ENCODE measurements at regions not wholly inside any gene's neighbourhood (a gene's known extent, or its start where the extent isn't known, plus 50 kb on each side); places are given as distances from the start of the nearest gene placed in this dataset.

DNA sequence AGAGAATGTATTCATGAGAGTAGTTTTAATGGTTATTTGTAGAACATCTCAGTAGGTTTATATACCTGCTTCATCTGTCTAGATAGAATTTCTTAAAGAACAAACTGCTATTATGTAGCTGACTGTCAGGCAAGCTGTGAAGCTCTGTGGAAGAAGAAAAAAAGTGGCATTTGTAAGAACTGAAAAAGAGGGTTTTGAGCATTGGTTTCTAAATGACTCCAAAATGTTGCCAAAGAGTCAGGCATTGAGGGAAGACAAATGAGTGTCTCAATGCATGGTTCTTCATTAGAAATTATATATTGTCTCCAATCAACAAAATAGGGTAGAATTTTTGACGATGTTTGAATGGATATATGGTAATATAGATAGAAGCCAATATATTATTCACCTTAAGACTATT is 1276.1 kb downstream of the KCNT2 start:
- no peak for DNase-seq (ENCODE audit: low spot score)
- no peaks in the 10 kb centered on the region for H3K27me3 Mint-ChIP-seq (ENCODE audit: low read depth)
- H3K9me3 Mint-ChIP-seq: no peaks in the 10 kb centered on the region
- no peaks in the 10 kb centered on the region for H3K36me3 Mint-ChIP-seq (ENCODE audit: low read depth)
- H3K27ac Mint-ChIP-seq: no peak overlapping the region
- H3K4me1 Mint-ChIP-seq (ENCODE audit: low read depth): no peaks in the 10 kb centered on the region
- no peak overlapping the region for H3K4me3 Mint-ChIP-seq

DNA sequence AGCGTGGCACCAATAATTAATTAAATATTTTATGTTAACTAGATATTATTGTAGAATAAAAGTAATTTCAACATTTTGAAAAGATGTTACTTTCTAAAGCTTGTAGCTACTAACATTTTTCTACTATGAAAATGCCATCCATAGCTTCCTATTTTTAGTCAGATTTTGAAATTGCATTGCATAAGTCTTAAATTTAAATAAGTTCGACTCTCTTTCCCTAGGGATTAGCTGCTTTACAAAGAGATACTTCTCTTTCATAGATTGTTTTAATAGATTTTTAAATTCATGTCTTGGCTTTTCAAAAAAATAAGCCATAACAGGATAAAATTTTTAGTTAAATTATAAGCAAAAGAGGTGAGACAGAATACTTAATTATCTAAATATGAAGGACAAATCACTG is 1279.6 kb downstream of the KCNT2 start:
- DNase-seq (ENCODE audit: low spot score): no peak
- H3K27ac Mint-ChIP-seq: no peak overlapping the region
- H3K27me3 Mint-ChIP-seq (ENCODE audit: low read depth): no peaks in the 10 kb centered on the region
- H3K36me3 Mint-ChIP-seq (ENCODE audit: low read depth): no peaks in the 10 kb centered on the region
- no peak overlapping the region for H3K4me3 Mint-ChIP-seq
- H3K4me1 Mint-ChIP-seq (ENCODE audit: low read depth): no peaks in the 10 kb centered on the region
- no peaks in the 10 kb centered on the region for H3K9me3 Mint-ChIP-seq

DNA sequence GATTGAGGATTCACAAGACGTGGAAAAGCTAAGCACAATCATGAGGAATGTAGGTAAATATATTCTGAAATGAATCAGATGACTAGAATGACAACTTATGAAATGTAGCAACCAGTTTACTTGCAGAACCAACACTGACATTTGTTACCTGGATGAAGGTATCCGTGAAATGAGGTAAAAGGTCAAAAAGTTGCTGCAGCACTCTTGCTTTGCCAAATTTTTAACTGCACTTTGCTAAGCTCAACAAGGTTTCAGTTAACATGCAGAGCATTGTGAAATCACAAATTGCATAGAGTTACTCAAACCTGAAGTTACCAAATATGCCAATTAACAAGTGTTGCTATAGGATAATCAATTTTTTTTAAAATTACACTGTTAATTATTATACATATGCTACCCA is 1280.1 kb downstream of the KCNT2 start:
- Mint-ChIP-seq H3K9me3 (no peaks in the 10 kb centered on the region), H3K27ac (no peak overlapping the region), H3K27me3 (ENCODE audit: low read depth) (no peaks in the 10 kb centered on the region)

DNA sequence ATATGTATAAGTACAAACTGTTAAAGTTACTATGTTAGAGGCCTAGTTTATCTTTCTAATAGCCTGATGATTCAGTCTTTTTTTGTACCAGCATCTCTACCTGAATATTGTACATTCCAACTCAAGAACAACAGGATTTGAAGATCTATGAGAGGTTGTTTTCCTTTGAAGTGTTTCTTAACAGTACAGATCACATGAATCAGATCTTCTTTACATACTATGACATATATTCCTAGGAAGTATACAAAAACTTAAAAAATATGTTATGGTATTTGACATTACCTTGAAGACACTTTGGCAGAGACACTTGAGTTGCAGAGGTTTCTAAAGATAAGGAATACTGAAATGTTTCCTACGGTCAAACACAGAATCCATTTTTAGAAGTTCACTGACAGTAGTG is 1280.9 kb downstream of the KCNT2 start:
- no peak for DNase-seq (ENCODE audit: low spot score)
- H3K4me1 Mint-ChIP-seq (ENCODE audit: low read depth): no peaks in the 10 kb centered on the region
- H3K27me3 Mint-ChIP-seq (ENCODE audit: low read depth): no peaks in the 10 kb centered on the region
- no peaks in the 10 kb centered on the region for H3K36me3 Mint-ChIP-seq (ENCODE audit: low read depth)
- no peak overlapping the region for H3K4me3 Mint-ChIP-seq
- H3K27ac Mint-ChIP-seq: no peak overlapping the region
- H3K9me3 Mint-ChIP-seq: no peaks in the 10 kb centered on the region

More for the DNA sequence above, 1280.1 kb downstream of the KCNT2 start:
- no peak overlapping the region for H3K4me3 Mint-ChIP-seq
- H3K36me3 Mint-ChIP-seq (ENCODE audit: low read depth): no peaks in the 10 kb centered on the region
- no peak for DNase-seq (ENCODE audit: low spot score)
- H3K4me1 Mint-ChIP-seq (ENCODE audit: low read depth): no peaks in the 10 kb centered on the region

DNA sequence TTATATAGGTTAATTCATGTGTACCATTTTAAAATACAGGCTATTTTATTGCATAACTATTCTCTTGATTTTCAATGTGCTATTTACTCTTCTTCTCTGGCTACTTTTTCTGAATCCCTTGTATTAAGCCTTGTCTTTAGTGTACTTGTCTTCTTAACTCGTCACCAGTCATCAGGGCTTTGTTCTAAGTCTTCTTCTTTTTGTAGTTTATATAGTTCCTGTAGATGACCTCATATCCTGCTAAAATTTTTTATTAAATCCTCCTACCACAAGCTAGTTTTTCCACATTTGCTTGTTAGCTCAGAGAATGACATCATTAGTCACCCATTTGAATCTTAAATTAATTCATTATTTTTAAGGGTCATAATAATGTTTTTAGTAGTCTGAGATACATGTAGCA is 1281.9 kb downstream of the KCNT2 start:
- H3K4me3 Mint-ChIP-seq: no peak overlapping the region
- no peaks in the 10 kb centered on the region for H3K27me3 Mint-ChIP-seq (ENCODE audit: low read depth)
- DNase-seq (ENCODE audit: low spot score): no peak
- H3K27ac Mint-ChIP-seq: no peak overlapping the region
- H3K9me3 Mint-ChIP-seq: no peaks in the 10 kb centered on the region
- H3K36me3 Mint-ChIP-seq (ENCODE audit: low read depth): no peaks in the 10 kb centered on the region
- no peaks in the 10 kb centered on the region for H3K4me1 Mint-ChIP-seq (ENCODE audit: low read depth)

DNA sequence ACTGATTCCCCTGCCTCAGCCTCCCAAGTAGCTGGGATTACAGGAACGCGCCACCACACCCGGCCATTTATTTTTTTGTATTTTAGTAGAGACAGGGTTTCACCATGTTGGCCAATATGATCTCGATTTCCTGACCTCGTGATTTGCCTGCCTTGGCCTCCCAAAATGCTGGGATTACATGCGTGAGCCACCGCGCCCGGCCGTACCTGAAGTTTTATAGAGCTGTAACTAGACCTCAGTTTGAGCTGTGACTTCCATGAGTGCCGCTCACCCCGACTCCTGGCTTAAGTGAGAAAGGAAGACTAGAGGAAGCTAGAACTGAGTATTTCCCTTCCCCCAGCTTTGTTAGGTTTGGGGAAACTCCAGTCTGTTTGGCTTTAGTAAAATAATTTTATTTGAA is 1283.1 kb downstream of the KCNT2 start:
- Mint-ChIP-seq H3K27me3 (ENCODE audit: low read depth) (no peaks in the 10 kb centered on the region), H3K36me3 (ENCODE audit: low read depth) (no peaks in the 10 kb centered on the region), H3K4me3 (no peak overlapping the region), H3K27ac (no peak overlapping the region), H3K9me3 (no peaks in the 10 kb centered on the region), H3K4me1 (ENCODE audit: low read depth) (no peaks in the 10 kb centered on the region)
- DNase-seq (ENCODE audit: low spot score): no peak

DNA sequence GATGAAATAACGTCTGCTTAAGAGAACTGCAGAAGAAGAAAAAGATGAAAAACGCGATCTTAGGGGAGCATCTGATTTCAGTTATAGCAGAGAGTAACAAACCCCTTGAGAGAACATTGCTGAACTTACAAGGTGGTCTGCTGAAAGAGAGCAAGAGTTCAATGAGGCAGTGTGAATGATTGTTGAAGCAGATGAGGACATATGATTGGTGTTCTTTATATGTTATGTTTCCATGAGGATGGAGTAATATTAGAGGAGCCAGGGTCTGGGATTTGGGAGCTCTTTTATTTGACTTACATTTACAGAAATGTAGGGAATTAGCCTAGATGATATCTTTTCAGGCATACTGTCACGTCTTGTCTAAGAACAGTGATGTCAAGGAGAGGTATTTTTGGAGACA is 1302.0 kb downstream of the KCNT2 start:
- H3K4me3 Mint-ChIP-seq: no peak overlapping the region
- DNase-seq (ENCODE audit: low spot score): no peak
- no peaks in the 10 kb centered on the region for H3K9me3 Mint-ChIP-seq
- no peaks in the 10 kb centered on the region for H3K36me3 Mint-ChIP-seq (ENCODE audit: low read depth)
- no peaks in the 10 kb centered on the region for H3K27me3 Mint-ChIP-seq (ENCODE audit: low read depth)
- no peak overlapping the region for H3K27ac Mint-ChIP-seq
- no peaks in the 10 kb centered on the region for H3K4me1 Mint-ChIP-seq (ENCODE audit: low read depth)

DNA sequence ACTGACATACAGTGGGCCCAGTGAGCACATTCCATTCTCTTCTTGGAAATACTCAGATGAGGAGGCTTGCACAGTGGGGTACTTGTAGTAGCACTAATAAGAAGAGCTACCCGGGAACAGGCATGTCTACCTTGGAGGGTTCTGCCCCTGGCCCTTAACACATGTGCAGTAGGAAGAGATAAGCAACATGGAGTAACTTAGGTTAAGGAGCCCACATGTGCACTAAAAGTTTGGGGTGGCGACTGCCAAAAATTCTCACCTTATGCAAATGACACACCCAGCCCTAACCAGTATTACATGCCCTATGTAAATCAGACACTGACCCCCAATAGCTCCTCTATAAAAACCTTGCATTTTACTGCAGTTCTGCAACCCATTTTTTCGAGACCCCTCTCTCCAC is 1313.3 kb downstream of the KCNT2 start:
- Mint-ChIP-seq H3K27me3 (ENCODE audit: low read depth) (no peaks in the 10 kb centered on the region), H3K4me3 (no peak overlapping the region), H3K4me1 (ENCODE audit: low read depth) (no peaks in the 10 kb centered on the region), H3K36me3 (ENCODE audit: low read depth) (no peaks in the 10 kb centered on the region), H3K9me3 (no peaks in the 10 kb centered on the region), H3K27ac (no peak overlapping the region)
- DNase-seq (ENCODE audit: low spot score): no peak

DNA sequence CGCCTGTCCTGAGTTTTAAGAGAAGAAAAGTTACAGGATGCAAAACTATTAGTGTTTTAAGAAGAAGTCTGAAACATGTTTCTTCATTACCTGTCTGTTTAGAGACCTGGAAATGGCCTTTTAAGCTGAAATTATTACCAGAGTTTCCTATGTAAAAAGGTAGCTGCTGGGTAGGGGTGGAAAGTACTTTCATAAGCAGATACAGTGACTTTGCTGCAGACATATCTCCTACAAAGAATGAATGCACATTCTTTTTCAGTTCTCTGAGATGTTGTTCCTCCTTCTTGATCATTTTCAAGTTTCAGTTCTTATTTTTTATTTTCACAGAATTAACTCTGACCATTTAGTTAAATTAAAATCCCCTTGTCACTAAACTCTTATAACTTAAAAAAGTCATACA is 1329.6 kb downstream of the KCNT2 start:
- Mint-ChIP-seq H3K27me3 (ENCODE audit: low read depth) (no peaks in the 10 kb centered on the region), H3K27ac (no peak overlapping the region), H3K36me3 (ENCODE audit: low read depth) (no peaks in the 10 kb centered on the region), H3K9me3 (no peaks in the 10 kb centered on the region), H3K4me3 (no peak overlapping the region), H3K4me1 (ENCODE audit: low read depth) (no peaks in the 10 kb centered on the region)
- DNase-seq (ENCODE audit: low spot score): no peak

DNA sequence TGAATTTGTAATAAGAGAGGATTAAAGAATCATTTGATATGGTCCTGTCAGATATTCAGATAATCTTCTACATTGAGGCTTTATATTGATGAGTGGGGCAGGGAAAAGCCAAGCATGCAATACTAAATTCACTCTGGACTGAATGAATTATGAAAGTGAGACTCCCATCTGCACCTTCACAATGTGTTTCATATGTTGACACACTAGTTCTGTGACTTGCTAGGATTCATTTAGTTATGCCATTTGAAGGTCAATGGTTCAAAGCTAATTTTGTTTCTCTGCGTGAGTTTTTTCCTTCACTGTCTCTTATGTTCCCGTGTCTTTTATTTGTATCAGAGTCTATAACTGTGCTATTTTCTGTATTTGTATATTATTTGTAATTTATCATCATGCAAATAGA is 1332.5 kb downstream of the KCNT2 start:
- Mint-ChIP-seq H3K4me1 (ENCODE audit: low read depth) (no peaks in the 10 kb centered on the region), H3K4me3 (no peak overlapping the region), H3K27ac (no peak overlapping the region), H3K27me3 (ENCODE audit: low read depth) (no peaks in the 10 kb centered on the region), H3K36me3 (ENCODE audit: low read depth) (no peaks in the 10 kb centered on the region), H3K9me3 (no peaks in the 10 kb centered on the region)
- DNase-seq (ENCODE audit: low spot score): no peak

DNA sequence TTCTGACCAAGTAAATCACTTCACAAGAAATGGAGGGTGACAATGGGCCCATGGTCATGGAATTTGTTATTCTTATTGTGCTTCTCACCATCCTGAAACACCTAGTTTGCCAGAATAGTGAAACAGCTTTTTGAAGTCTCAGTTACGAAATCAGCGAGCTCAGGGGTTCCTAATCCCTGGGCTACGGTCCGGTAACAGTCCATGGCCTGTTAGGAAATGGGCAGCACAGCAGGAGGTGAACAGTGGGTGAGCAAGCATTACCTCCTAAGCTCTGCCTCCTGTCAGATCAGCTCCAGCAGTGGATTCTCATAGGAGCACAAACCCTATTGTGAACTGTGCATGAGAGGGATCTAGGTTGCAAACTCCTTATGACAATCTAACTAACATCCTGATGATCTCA is 1356.3 kb downstream of the KCNT2 start:
- Mint-ChIP-seq H3K27ac (no peak overlapping the region), H3K4me1 (ENCODE audit: low read depth) (no peaks in the 10 kb centered on the region), H3K4me3 (no peak overlapping the region), H3K9me3 (no peaks in the 10 kb centered on the region), H3K36me3 (ENCODE audit: low read depth) (no peaks in the 10 kb centered on the region), H3K27me3 (ENCODE audit: low read depth) (no peaks in the 10 kb centered on the region)
- DNase-seq (ENCODE audit: low spot score): no peak

DNA sequence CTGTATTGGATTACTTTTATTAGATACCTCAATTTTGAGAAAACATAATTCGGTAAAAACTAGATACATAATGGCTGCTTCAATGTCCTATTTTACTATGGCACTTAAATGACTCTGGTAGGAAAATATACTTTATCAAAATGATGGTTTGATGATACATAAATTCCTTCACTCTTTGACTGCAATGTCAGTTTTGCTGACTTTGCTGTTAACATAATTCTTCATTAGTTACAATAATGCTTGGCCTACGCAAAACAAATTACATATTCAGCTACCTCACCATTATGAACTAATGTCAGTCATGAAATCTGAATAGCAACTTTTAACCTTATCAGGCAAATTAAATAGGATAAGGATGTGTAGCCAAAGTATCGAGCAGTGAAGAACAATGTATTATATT is 1364.7 kb downstream of the KCNT2 start:
- H3K36me3 Mint-ChIP-seq (ENCODE audit: low read depth): no peaks in the 10 kb centered on the region
- H3K4me1 Mint-ChIP-seq (ENCODE audit: low read depth): no peaks in the 10 kb centered on the region
- no peaks in the 10 kb centered on the region for H3K9me3 Mint-ChIP-seq
- no peak overlapping the region for H3K27ac Mint-ChIP-seq
- no peak overlapping the region for H3K4me3 Mint-ChIP-seq
- H3K27me3 Mint-ChIP-seq (ENCODE audit: low read depth): no peaks in the 10 kb centered on the region
- DNase-seq (ENCODE audit: low spot score): no peak

DNA sequence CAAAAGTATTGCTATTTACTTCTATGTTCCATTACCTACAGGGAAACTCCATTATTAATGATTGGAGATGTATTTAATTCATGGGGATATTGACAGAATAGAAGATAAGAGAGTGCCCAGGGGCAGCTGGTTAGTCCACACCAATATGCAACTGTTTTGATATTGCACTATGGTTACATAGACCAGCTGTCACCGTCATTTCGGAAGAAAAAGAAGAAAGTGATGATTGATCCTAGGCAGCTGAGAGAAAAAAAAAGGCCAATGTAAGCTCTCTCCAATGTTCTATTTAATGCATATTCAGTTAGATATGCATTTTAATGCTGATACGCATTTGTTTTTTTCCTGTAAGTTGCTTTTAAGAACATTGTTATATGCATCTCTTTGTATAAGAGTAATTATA is 1367.2 kb downstream of the KCNT2 start:
- DNase-seq (ENCODE audit: low spot score): no peak
- H3K36me3 Mint-ChIP-seq (ENCODE audit: low read depth): no peaks in the 10 kb centered on the region
- no peaks in the 10 kb centered on the region for H3K27me3 Mint-ChIP-seq (ENCODE audit: low read depth)
- H3K4me1 Mint-ChIP-seq (ENCODE audit: low read depth): no peaks in the 10 kb centered on the region
- no peak overlapping the region for H3K27ac Mint-ChIP-seq
- H3K4me3 Mint-ChIP-seq: no peak overlapping the region
- H3K9me3 Mint-ChIP-seq: no peaks in the 10 kb centered on the region

DNA sequence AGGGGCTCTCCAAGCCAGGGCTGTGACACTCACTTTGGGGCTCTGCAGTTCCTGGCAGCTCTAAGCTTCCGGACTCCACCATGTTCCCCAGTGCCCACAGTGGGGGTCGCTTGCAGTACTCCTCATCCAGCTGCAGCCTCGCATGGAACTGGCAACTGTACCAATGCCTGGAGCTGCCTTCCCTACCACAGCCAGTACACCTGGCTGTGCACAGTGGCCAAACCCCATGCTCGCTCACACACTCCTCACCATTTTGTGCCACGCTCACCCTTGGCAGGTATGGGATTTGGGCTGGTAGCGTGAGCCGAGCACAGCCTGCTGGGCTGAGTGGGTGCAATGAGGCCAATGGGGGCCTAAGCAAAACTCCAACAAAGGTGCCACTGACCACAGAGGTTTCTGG is 1369.9 kb downstream of the KCNT2 start:
- no peaks in the 10 kb centered on the region for H3K27me3 Mint-ChIP-seq (ENCODE audit: low read depth)
- no peak for DNase-seq (ENCODE audit: low spot score)
- no peaks in the 10 kb centered on the region for H3K9me3 Mint-ChIP-seq
- no peaks in the 10 kb centered on the region for H3K4me1 Mint-ChIP-seq (ENCODE audit: low read depth)
- H3K4me3 Mint-ChIP-seq: no peak overlapping the region
- H3K36me3 Mint-ChIP-seq (ENCODE audit: low read depth): no peaks in the 10 kb centered on the region
- no peak overlapping the region for H3K27ac Mint-ChIP-seq

DNA sequence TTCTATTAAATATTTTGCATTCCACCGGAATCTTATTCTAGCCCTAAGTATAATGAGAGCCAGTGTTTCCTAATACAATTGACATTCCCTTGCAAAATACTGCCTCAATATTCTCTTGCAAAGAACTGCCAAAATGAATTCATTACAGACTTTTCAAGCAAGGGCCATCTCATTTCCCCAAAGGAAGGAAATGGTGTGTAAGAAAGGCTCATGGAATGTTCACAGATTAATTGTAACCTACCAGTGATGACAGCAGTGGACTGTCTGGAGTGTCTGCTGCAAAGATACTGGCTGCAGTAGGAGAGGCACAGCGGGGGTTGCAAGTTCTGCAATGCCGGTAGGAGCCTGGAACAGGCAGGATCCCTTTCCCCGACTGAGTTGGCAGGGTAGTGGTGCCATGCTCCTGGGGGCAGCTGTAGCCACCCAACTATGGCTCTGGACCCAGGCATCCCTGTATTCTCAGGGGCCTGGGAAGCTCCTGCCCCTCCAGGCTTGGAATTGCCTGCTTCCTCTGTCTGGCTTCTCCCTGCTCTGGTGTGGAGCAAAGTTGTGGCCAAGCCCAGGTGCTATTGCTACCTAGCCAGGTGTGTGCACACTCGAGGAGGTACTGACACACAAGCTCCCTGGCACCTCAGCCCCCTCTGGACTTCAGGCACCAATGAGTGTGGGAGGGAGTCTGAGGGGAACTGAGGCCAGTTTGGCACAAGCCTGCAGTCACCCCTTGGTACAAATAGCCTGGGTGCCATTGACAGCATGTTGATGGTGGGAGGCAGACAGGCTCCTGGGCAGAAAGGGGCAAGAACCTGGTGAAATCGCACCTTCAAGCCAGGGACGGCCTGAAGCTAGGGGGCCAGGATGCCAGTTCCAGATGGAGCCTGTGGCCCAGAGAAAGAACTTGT is 1371.0 kb downstream of the KCNT2 start:
- no peaks in the 10 kb centered on the region for H3K4me1 Mint-ChIP-seq (ENCODE audit: low read depth)
- H3K27ac Mint-ChIP-seq: no peak overlapping the region
- H3K36me3 Mint-ChIP-seq (ENCODE audit: low read depth): no peaks in the 10 kb centered on the region
- no peaks in the 10 kb centered on the region for H3K9me3 Mint-ChIP-seq
- H3K4me3 Mint-ChIP-seq: no peak overlapping the region
- no peak for DNase-seq (ENCODE audit: low spot score)
- no peaks in the 10 kb centered on the region for H3K27me3 Mint-ChIP-seq (ENCODE audit: low read depth)
